ENCODE measurements at regions not wholly inside any gene's neighbourhood (a gene's known extent, or its start where the extent isn't known, plus 50 kb on each side); places are given as distances from the start of the nearest gene placed in this dataset.
"Not testable (repeated sequence)": the region's sequence is repeated elsewhere in the genome, so short reads cannot be mapped to it uniquely, and the experiment has no call there.

DNA sequence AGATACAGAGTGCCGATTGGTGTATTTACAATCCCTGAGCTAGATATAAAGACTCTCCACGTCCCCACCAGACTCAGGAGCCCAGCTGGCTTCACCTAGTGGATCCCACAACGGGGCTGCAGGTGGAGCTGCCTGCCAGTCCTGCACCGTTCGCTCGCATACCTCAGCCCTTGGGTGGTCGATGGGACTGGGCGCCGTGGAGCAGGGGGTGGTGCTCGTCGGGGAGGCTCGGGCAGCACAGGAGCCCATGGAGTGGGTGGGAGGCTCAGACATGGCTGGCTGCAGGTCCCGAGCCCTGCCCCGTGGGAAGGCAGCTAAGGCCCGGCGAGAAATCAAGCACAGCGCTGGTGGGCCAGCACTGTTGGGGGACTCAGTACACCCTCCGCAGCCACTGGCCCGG is 1093.6 kb downstream of the TYW1 start:
- TF ChIP-seq POLR2A (IDR thresholded peaks at IDR 0.05): not testable (repeated sequence)
- TF ChIP-seq, protein P1, sequence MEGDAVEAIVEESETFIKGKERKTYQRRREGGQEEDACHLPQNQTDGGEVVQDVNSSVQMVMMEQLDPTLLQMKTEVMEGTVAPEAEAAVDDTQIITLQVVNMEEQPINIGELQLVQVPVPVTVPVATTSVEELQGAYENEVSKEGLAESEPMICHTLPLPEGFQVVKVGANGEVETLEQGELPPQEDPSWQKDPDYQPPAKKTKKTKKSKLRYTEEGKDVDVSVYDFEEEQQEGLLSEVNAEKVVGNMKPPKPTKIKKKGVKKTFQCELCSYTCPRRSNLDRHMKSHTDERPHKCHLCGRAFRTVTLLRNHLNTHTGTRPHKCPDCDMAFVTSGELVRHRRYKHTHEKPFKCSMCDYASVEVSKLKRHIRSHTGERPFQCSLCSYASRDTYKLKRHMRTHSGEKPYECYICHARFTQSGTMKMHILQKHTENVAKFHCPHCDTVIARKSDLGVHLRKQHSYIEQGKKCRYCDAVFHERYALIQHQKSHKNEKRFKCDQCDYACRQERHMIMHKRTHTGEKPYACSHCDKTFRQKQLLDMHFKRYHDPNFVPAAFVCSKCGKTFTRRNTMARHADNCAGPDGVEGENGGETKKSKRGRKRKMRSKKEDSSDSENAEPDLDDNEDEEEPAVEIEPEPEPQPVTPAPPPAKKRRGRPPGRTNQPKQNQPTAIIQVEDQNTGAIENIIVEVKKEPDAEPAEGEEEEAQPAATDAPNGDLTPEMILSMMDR (IDR thresholded peaks at IDR 0.05): not testable (repeated sequence)
